K562 (cell line): ENCODE measurements at regions not wholly inside any gene's neighbourhood (a gene's known extent, or its start where the extent isn't known, plus 50 kb on each side); places are given as distances from the start of the nearest gene placed in this dataset.

ENCODE experiments used
- ATAC-seq: fragments of 200-7000 bp; cut with Tn5 transposase; 3 replicates; pipeline ENCODE4 v1.9.1; 2020; ENCODE audit warnings: moderate library complexity
- BruUV-seq: library from RNA; stranded (reverse); fragments of 400-500 nt; replicated peaks from 2 replicates; lab custom pipeline; 2021; lab: Mats Ljungman, UMichigan
- CTCF ChIA-PET: fragments of 300-600 bp; formaldehyde crosslinking; extraction: SDS; loops from one replicate; lab custom pipeline; 2021; ENCODE audit warnings: low intra/inter-chr PET ratio; lab: Yijun Ruan, JAX
- POLR2A ChIA-PET: fragments of 300-600, 350-650 bp; sonication (Branson Sonifier 250); formaldehyde crosslinking; extraction: SDS; loops from one replicate; lab custom pipeline; 2021; ENCODE audit warnings: antibody characterized with exemption, inconsistent platforms; lab: Yijun Ruan, JAX
- DNase-seq, 4 experiments: peaks; one replicate each; pipeline versions ENCODE4 v3.0.0 to v3.0.0-alpha.2; 2011 to 2018; ENCODE audit warnings: low spot score in 3 of 4, mixed read lengths in 3 of 4; ENCODE audit errors: extremely low read depth in 1 of 4
- FAIRE-seq: peaks from 2 replicates; lab custom pipeline; 2011; peaks lifted over from hg19 to GRCh38; lab: Jason Lieb, UNC
- H2AFZ ChIP-seq: 2 replicates; pipeline ENCODE4 v1.6.0; 2011; ENCODE audit warnings: low read depth, low read length, control low read depth, inconsistent platforms
- H3K27ac ChIP-seq: fragments of 200-600 bp; 3 replicates; pipeline ENCODE4 v1.8.0; 2011; ENCODE audit warnings: low read depth, mild to moderate bottlenecking, control low read depth, inconsistent platforms, low read length, moderate library complexity, mixed read lengths; ENCODE audit errors: extremely low read depth
- H3K27me3 ChIP-seq, 2 experiments: fragments of 300-600 bp in 1 of 2; 2 replicates in 1 of 2; 3 replicates in 1 of 2; pipeline versions ENCODE4 v1.6.0 to v1.8.0; 2011; ENCODE audit warnings: inconsistent platforms in 2 of 2, low read length in 2 of 2, mild to moderate bottlenecking in 1 of 2, mixed read lengths in 1 of 2, moderate library complexity in 1 of 2; ENCODE audit not compliant: control insufficient read depth in 2 of 2, insufficient read depth in 2 of 2
- H3K36me3 ChIP-seq: fragments of 300-600 bp; 3 replicates; pipeline ENCODE4 v1.8.0; 2011; ENCODE audit warnings: mild to moderate bottlenecking, low read length, inconsistent platforms; ENCODE audit not compliant: control insufficient read depth, insufficient read depth
- H3K4me1 ChIP-seq, 2 experiments: fragments of 200-600 bp in 1 of 2; replicated peaks in 1 of 2; 2 replicates in 1 of 2; 3 replicates in 1 of 2; pipeline versions ENCODE4 v1.5.1 to v1.8.0; 2011; ENCODE audit warnings: inconsistent platforms in 2 of 2, low read length in 2 of 2, mild to moderate bottlenecking in 1 of 2, mixed read lengths in 1 of 2, moderate library complexity in 1 of 2; ENCODE audit not compliant: control insufficient read depth in 2 of 2, insufficient read depth in 2 of 2
- H3K4me2 ChIP-seq: 2 replicates; pipeline ENCODE4 v1.6.1; 2011; ENCODE audit warnings: low read length, control low read depth, inconsistent platforms, mixed read lengths; ENCODE audit not compliant: insufficient read depth
- H3K4me3 ChIP-seq: fragments of 200-600 bp; sonication (generic), shearing (Covaris generic); 2 replicates; pipeline ENCODE4 v1.5.1; 2016; ENCODE audit warnings: control low read depth, inconsistent platforms
- H3K79me2 ChIP-seq: fragments of 200-600 bp; 3 replicates; pipeline ENCODE4 v1.8.0; 2011; ENCODE audit warnings: low read length, inconsistent platforms; ENCODE audit not compliant: control insufficient read depth, insufficient read depth
- H3K9ac ChIP-seq, 2 experiments: 2 replicates each; pipeline versions ENCODE4 v1.6.0 to v1.6.1; 2011; ENCODE audit warnings: low read depth in 2 of 2, low read length in 2 of 2, control low read depth in 1 of 2, inconsistent platforms in 1 of 2, mild to moderate bottlenecking in 1 of 2, mixed read lengths in 1 of 2; ENCODE audit not compliant: insufficient read depth in 1 of 2
- H3K9me1 ChIP-seq: one replicate; pipeline ENCODE4 v1.6.0; 2011; ENCODE audit warnings: inconsistent platforms, mild to moderate bottlenecking, low read length, moderate library complexity; ENCODE audit not compliant: control insufficient read depth, insufficient read depth
- H3K9me3 ChIP-seq: replicated peaks from 2 replicates; pipeline ENCODE4 v1.5.1; 2011; ENCODE audit warnings: low read depth, low read length, inconsistent platforms; ENCODE audit not compliant: control insufficient read depth, insufficient read depth
- H4K20me1 ChIP-seq: replicated peaks from 2 replicates; pipeline ENCODE4 v1.6.1; 2011; ENCODE audit warnings: low read length, inconsistent platforms, mixed read lengths; ENCODE audit not compliant: control insufficient read depth, insufficient read depth
- BRF1 ChIP-seq: IDR thresholded peaks from 3 replicates; pipeline ENCODE4 v1.6.1; 2011; ENCODE audit warnings: borderline replicate concordance, mild to moderate bottlenecking; ENCODE audit not compliant: insufficient read length; ENCODE audit errors: extremely low read depth
- DMBX1 ChIP-seq: fragments of 250-450 bp; sonication (Bioruptor Pico); IDR thresholded peaks from 2 replicates; pipeline ENCODE4 v1.8.0; 2022; ENCODE audit warnings: inconsistent platforms, mild to moderate bottlenecking, moderate library complexity, borderline replicate concordance
- GABPB2 ChIP-seq: fragments of 250-450 bp; sonication (Bioruptor Pico); conservative IDR thresholded peaks from 2 replicates; pipeline ENCODE4 v1.5.1; 2021; ENCODE audit warnings: mild to moderate bottlenecking
- KDM2B ChIP-seq: fragments of 250-450 bp; sonication (Bioruptor Pico); IDR thresholded peaks from 2 replicates; pipeline ENCODE4 v1.8.0; 2021; ENCODE audit warnings: mild to moderate bottlenecking, moderate library complexity
- SIN3B ChIP-seq: fragments of 450-650 bp; IDR thresholded peaks from 2 replicates; pipeline ENCODE4 v1.6.1; 2017; ENCODE audit warnings: low read depth, mild to moderate bottlenecking, moderate library complexity
- TCF7 ChIP-seq: sonication (generic); IDR thresholded peaks from 2 replicates; pipeline ENCODE4 v1.6.1; 2016; ENCODE audit warnings: antibody characterized with exemption, borderline replicate concordance
- ZNF140 ChIP-seq: fragments of 250-450 bp; sonication (Bioruptor Pico); IDR thresholded peaks from 2 replicates; pipeline ENCODE4 v1.8.0; 2021; ENCODE audit warnings: moderate library complexity, mild to moderate bottlenecking, inconsistent platforms
- ZNF175 ChIP-seq: fragments of 200-800 bp; sonication (Bioruptor generic); IDR thresholded peaks from 2 replicates; pipeline ENCODE4 v1.6.1; 2016; ENCODE audit warnings: low read depth, mild to moderate bottlenecking, missing genetic modification characterization, missing compliant biosample characterization
- WGBS: fragments of 100-300 bp; shearing (Covaris generic); methylation state at CpG from one replicate; pipeline ENCODE4 v1.1.6; 2016; ENCODE audit warnings: low coverage, mixed read lengths; ENCODE audit not compliant: insufficient coverage; ENCODE audit errors: missing lambda C conversion rate; 5-methylcytosine and 5-hydroxymethylcytosine counted together
- in situ Hi-C: fragments of 300-500 bp; cut with MboI; formaldehyde crosslinking; loops from 4 replicates; pipeline ENCODE4 v1.15.0; 2018; ENCODE audit warnings: inconsistent platforms, mixed read lengths
- intact Hi-C: fragments of 100-400 bp; cut with micrococcal nuclease; formaldehyde crosslinking; loops from 2 replicates; pipeline ENCODE4 v1.14.2; 2022
- TF ChIP-seq, protein P1 (sequence below): fragments of 450-650 bp; IDR thresholded peaks from 2 replicates; pipeline ENCODE4 v1.6.1; 2017; ENCODE audit warnings: mild to moderate bottlenecking, moderate library complexity
- TF ChIP-seq, protein P2 (sequence below): fragments of 250-450 bp; sonication (Bioruptor Pico); IDR thresholded peaks from 2 replicates; pipeline ENCODE4 v1.8.0; 2021; ENCODE audit warnings: moderate library complexity, mild to moderate bottlenecking, inconsistent platforms
- TF ChIP-seq, protein P3 (sequence below): sonication (generic); formaldehyde crosslinking; IDR thresholded peaks from 2 replicates; pipeline ENCODE4 v1.8.0; 2022; ENCODE audit warnings: missing genetic modification reagents, mild to moderate bottlenecking, moderate library complexity, borderline replicate concordance

DNA sequence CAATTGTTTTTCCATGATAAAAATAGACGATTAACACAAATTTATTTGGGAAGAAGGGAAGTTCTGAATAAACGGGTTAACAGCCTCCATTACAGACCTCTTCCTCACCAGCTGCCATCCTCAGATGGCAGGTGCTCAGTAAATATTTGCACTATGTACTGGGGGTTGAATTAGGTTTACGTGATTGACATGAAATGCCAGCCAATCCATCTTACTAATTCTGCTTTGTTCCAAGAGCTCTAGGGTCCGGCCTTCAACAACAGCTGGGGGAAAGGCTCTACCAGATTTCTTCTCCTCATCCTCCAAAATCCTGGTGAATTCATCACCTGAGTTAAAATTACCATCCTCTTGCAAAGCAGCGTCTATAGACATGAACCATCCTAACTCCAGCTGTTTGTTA is 104.6 kb downstream of the MTX3 start:
- intact Hi-C loops, result no loop called here
- 2% methylated on average over 5 of the region's 5 CpGs for WGBS
- H3K9me1 ChIP-seq, result no peaks in the 10 kb centered on the region
- peaks cover 5 to 15% of the 10 kb centered on the region in 2 experiments; a peak in 4 of 5 replicates for H3K27me3 ChIP-seq
- FAIRE-seq, result no peak
- CTCF ChIA-PET, result no interaction called here
- H3K4me2 ChIP-seq, result no peak overlapping the region
- BruUV-seq, result no TSS peak
- no peaks in the 10 kb centered on the region for H3K79me2 ChIP-seq
- no peak overlapping the region for H2AFZ ChIP-seq
- in situ Hi-C loops, result no loop called here
- H4K20me1 ChIP-seq, result no peaks in the 10 kb centered on the region
- TF ChIP-seq TCF7 (no peak), BRF1 (no peak), DMBX1 (CRISPR knock-in tag) (no peak), KDM2B (CRISPR knock-in tag) (no peak), SIN3B (no peak), ZNF175 (CRISPR knock-in tag) (no peak), ZNF140 (CRISPR knock-in tag) (no peak), GABPB2 (CRISPR knock-in tag) (no peak)
- TF ChIP-seq, protein P1, sequence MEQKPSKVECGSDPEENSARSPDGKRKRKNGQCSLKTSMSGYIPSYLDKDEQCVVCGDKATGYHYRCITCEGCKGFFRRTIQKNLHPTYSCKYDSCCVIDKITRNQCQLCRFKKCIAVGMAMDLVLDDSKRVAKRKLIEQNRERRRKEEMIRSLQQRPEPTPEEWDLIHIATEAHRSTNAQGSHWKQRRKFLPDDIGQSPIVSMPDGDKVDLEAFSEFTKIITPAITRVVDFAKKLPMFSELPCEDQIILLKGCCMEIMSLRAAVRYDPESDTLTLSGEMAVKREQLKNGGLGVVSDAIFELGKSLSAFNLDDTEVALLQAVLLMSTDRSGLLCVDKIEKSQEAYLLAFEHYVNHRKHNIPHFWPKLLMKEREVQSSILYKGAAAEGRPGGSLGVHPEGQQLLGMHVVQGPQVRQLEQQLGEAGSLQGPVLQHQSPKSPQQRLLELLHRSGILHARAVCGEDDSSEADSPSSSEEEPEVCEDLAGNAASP, result no peak
- TF ChIP-seq, protein P2, sequence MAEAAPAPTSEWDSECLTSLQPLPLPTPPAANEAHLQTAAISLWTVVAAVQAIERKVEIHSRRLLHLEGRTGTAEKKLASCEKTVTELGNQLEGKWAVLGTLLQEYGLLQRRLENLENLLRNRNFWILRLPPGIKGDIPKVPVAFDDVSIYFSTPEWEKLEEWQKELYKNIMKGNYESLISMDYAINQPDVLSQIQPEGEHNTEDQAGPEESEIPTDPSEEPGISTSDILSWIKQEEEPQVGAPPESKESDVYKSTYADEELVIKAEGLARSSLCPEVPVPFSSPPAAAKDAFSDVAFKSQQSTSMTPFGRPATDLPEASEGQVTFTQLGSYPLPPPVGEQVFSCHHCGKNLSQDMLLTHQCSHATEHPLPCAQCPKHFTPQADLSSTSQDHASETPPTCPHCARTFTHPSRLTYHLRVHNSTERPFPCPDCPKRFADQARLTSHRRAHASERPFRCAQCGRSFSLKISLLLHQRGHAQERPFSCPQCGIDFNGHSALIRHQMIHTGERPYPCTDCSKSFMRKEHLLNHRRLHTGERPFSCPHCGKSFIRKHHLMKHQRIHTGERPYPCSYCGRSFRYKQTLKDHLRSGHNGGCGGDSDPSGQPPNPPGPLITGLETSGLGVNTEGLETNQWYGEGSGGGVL (CRISPR knock-in tag), result no peak
- TF ChIP-seq, protein P3, sequence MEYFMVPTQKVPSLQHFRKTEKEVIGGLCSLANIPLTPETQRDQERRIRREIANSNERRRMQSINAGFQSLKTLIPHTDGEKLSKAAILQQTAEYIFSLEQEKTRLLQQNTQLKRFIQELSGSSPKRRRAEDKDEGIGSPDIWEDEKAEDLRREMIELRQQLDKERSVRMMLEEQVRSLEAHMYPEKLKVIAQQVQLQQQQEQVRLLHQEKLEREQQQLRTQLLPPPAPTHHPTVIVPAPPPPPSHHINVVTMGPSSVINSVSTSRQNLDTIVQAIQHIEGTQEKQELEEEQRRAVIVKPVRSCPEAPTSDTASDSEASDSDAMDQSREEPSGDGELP, result no peak
- no peak for DNase-seq
- POLR2A ChIA-PET, result no interaction called here
- H3K27ac ChIP-seq, result no peak overlapping the region
- H3K4me1 ChIP-seq, result no peaks in the 10 kb centered on the region
- no peak for ATAC-seq
- H3K9ac ChIP-seq, result no peak overlapping the region
- no peaks in the 10 kb centered on the region for H3K36me3 ChIP-seq
- no peak overlapping the region for H3K4me3 ChIP-seq
- H3K9me3 ChIP-seq, result no peaks in the 10 kb centered on the region
